Motor neuron (in vitro differentiated cells): ENCODE measurements at regions not wholly inside any gene's neighbourhood (a gene's known extent, or its start where the extent isn't known, plus 50 kb on each side); places are given as distances from the start of the nearest gene placed in this dataset.

Experiments
- ATAC-seq, 8 experiments: fragments of 200-7000 bp; cut with Tn5 transposase; replicated peaks in 6 of 8; 2 replicates each; pipeline ENCODE4 v1.8.0; 2021; ENCODE audit warnings: mild to moderate bottlenecking in 8 of 8, moderate library complexity in 8 of 8
- H3K27ac ChIP-seq, 2 donors: fragments of 250-450 bp; sonication (Bioruptor Pico); 2 replicates each; pipeline ENCODE4 v1.9.0; 2021; ENCODE audit warnings: antibody characterized with exemption in 2 of 2, mild to moderate bottlenecking in 2 of 2, moderate library complexity in 1 of 2
- H3K4me1 ChIP-seq, 2 donors: fragments of 250-450 bp; sonication (Bioruptor Pico); replicated peaks in 1 of 2; 2 replicates each; pipeline ENCODE4 v1.6.1; 2021; ENCODE audit warnings: antibody characterized with exemption in 2 of 2, mild to moderate bottlenecking in 2 of 2, moderate library complexity in 1 of 2
- H3K4me3 ChIP-seq, 5 donors: fragments of 250-450 bp; sonication (Bioruptor Pico); 2 replicates each; pipeline ENCODE4 v1.9.0; 2021; ENCODE audit warnings: antibody characterized with exemption in 5 of 5, mild to moderate bottlenecking in 5 of 5, moderate library complexity in 4 of 5
- WGBS, 10 experiments: fragments of 450-650 bp; shearing (Covaris generic); methylation state at CpG; one replicate each; pipeline ENCODE4 v1.0.0; 2022; 5-methylcytosine and 5-hydroxymethylcytosine counted together
- in situ Hi-C, 9 experiments: fragments of 400-800 bp; cut with MboI; loops; one replicate each; pipeline ENCODE4 v1.15.0; 2021; ENCODE audit warnings: low sequenced_read_pairs in 9 of 9, low pct_unique_long_range_greater_than_20kb in 2 of 9; ENCODE audit not compliant: unreplicated experiment in 9 of 9

- ATAC-seq: peak in 3 of 8 experiments; percentile 67 to 79 (median 78)
These were observed 194.8 kb upstream of the ARGLU1 start for GRCh38 chr13:106762708-106763107.

GRCh38 chr13:106756446-106756845, 188.5 kb upstream of the ARGLU1 start:
- Histone ChIP-seq H3K27ac (no peak overlapping the region), H3K4me1 (peaks cover 15 to 19% of the 10 kb centered on the region in 2 donors), H3K4me3 (no peak overlapping the region)
- WGBS, 10 experiments: 0 to 67% (median 14%) methylated on average over 1 to 5 of the region's 8 CpGs; no CpG with 5 or more reads in 1 of the 10 experiments
- ATAC-seq: peak in 3 of 8 experiments; percentile 16 to 32 (median 20)
- in situ Hi-C loops: no loop called here

More at GRCh38 chr13:106762708-106763107, 194.8 kb upstream of the ARGLU1 start:
- WGBS, 10 experiments: 0 to 80% (median 47%) methylated on average over 1 to 3 of the region's 3 CpGs; no CpG with 5 or more reads in 4 of the 10 experiments
- Histone ChIP-seq H3K4me1 (no peaks in the 10 kb centered on the region), H3K4me3 (no peak overlapping the region), H3K27ac (no peak overlapping the region)
- in situ Hi-C loops: no loop called here

- H3K27ac ChIP-seq: no peak overlapping the region
- no peak overlapping the region for H3K4me3 ChIP-seq
- in situ Hi-C loops: no loop called here
- WGBS, 10 experiments: 24 to 94% (median 74%) methylated on average over 2 to 9 of the region's 9 CpGs
- no peak for ATAC-seq
- peaks cover 15 to 19% of the 10 kb centered on the region in 2 donors for H3K4me1 ChIP-seq
These were observed 187.6 kb upstream of the ARGLU1 start for GRCh38 chr13:106755542-106755941.

- peak in 5 of 8 experiments; percentile 57 to 84 (median 72) for ATAC-seq
- H3K27ac ChIP-seq: peak overlapping the region in 1 of 2 donors; percentile 12
- no peak overlapping the region for H3K4me3 ChIP-seq
- peaks cover 15 to 30% of the 10 kb centered on the region in 2 donors for H3K4me1 ChIP-seq
- 0 to 80% (median 45%) methylated on average over 1 to 6 of the region's 6 CpGs for WGBS, 10 experiments
- in situ Hi-C loops: no loop called here
These were observed 185.3 kb upstream of the ARGLU1 start for GRCh38 chr13:106753251-106753650.

GRCh38 chr13:106752584-106753170, 184.7 kb upstream of the ARGLU1 start:
- ATAC-seq: peak in 5 of 8 experiments; percentile 53 to 69 (median 57)
- Histone ChIP-seq H3K27ac (peak overlapping the region in 1 of 2 donors; percentile 16), H3K4me1 (peaks cover 15 to 30% of the 10 kb centered on the region in 2 donors), H3K4me3 (no peak overlapping the region)
- in situ Hi-C loops: no loop called here
- 18 to 68% (median 54%) methylated on average over 2 to 6 of the region's 6 CpGs for WGBS, 10 experiments

- ATAC-seq: peak in 5 of 8 experiments; percentile 81 to 88 (median 87)
- Histone ChIP-seq H3K4me3 (no peak overlapping the region), H3K27ac (no peak overlapping the region), H3K4me1 (peaks cover 7 to 25% of the 10 kb centered on the region in 2 donors)
- in situ Hi-C loops: no loop called here
- 0 to 68% (median 41%) methylated on average over 1 to 2 of the region's 2 CpGs; no CpG with 5 or more reads in 3 of the 10 experiments for WGBS, 10 experiments
These were observed 180.8 kb upstream of the ARGLU1 start for GRCh38 chr13:106748785-106749184.

GRCh38 chr13:106744516-106744915, 176.6 kb upstream of the ARGLU1 start:
- Histone ChIP-seq H3K27ac (no peak overlapping the region), H3K4me3 (no peak overlapping the region), H3K4me1 (peaks cover 0 to 11% of the 10 kb centered on the region in 2 donors)
- WGBS, 10 experiments: 0 to 100% (median 80%) methylated on average over 1 to 6 of the region's 6 CpGs; no CpG with 5 or more reads in 1 of the 10 experiments
- in situ Hi-C loops: no loop called here
- ATAC-seq: no peak

- in situ Hi-C loops: no loop called here
- Histone ChIP-seq H3K27ac (no peak overlapping the region), H3K4me3 (no peak overlapping the region), H3K4me1 (peaks cover 0 to 6% of the 10 kb centered on the region in 2 donors)
- WGBS, 10 experiments: 21 to 90% (median 78%) methylated on average over 1 to 8 of the region's 10 CpGs
- no peak for ATAC-seq
These were observed 170.3 kb upstream of the ARGLU1 start for GRCh38 chr13:106738186-106738678.

GRCh38 chr13:106736941-106737340, 169.0 kb upstream of the ARGLU1 start:
- Histone ChIP-seq H3K4me3 (no peak overlapping the region), H3K27ac (no peak overlapping the region), H3K4me1 (peaks cover 0 to 6% of the 10 kb centered on the region in 2 donors)
- 60 to 100% (median 91%) methylated on average over 1 to 12 of the region's 12 CpGs; no CpG with 5 or more reads in 2 of the 10 experiments for WGBS, 10 experiments
- in situ Hi-C loops: no loop called here
- no peak for ATAC-seq

GRCh38 chr13:106734198-106734597, 166.3 kb upstream of the ARGLU1 start:
- peaks cover 0 to 6% of the 10 kb centered on the region in 2 donors for H3K4me1 ChIP-seq
- H3K27ac ChIP-seq: no peak overlapping the region
- 45 to 96% (median 58%) methylated on average over 2 to 6 of the region's 6 CpGs; no CpG with 5 or more reads in 1 of the 10 experiments for WGBS, 10 experiments
- ATAC-seq: peak in 5 of 8 experiments; percentile 90 to 100 (median 97)
- in situ Hi-C loops: no loop called here
- no peak overlapping the region for H3K4me3 ChIP-seq

- in situ Hi-C loops: no loop called here
- ATAC-seq: peak in 1 of 8 experiments; percentile 46
These were observed 155.1 kb upstream of the ARGLU1 start for GRCh38 chr13:106723036-106723435.

GRCh38 chr13:106722620-106723019, 154.7 kb upstream of the ARGLU1 start:
- WGBS, 10 experiments: 0 to 41% (median 17%) methylated on average over 1 to 3 of the region's 3 CpGs; no CpG with 5 or more reads in 2 of the 10 experiments
- Histone ChIP-seq H3K27ac (no peak overlapping the region), H3K4me1 (peaks cover 0 to 7% of the 10 kb centered on the region in 2 donors), H3K4me3 (no peak overlapping the region)
- in situ Hi-C loops: no loop called here
- ATAC-seq: peak in 5 of 8 experiments; percentile 90 to 93 (median 92)

More at GRCh38 chr13:106723036-106723435, 155.1 kb upstream of the ARGLU1 start:
- H3K4me3 ChIP-seq: no peak overlapping the region
- H3K27ac ChIP-seq: no peak overlapping the region
- WGBS, 10 experiments: 16 to 91% (median 60%) methylated on average over 2 to 6 of the region's 6 CpGs; no CpG with 5 or more reads in 1 of the 10 experiments
- peaks cover 0 to 7% of the 10 kb centered on the region in 2 donors for H3K4me1 ChIP-seq

- whole genome bisulfite sequencing, 10 experiments: 10 to 100% (median 90%) methylated on average over 2 to 6 of the region's 6 CpGs; no CpG with 5 or more reads in 1 of the 10 experiments
- H3K27ac ChIP-seq: no peak overlapping the region
- no peak for ATAC-seq
- peaks cover 0 to 5% of the 10 kb centered on the region in 2 donors for H3K4me1 ChIP-seq
- in situ Hi-C loops: no loop called here
- no peak overlapping the region for H3K4me3 ChIP-seq
These were observed 153.7 kb upstream of the ARGLU1 start for GRCh38 chr13:106721599-106721998.
